ENCODE measurements at regions not wholly inside any gene's neighbourhood (a gene's known extent, or its start where the extent isn't known, plus 50 kb on each side); places are given as distances from the start of the nearest gene placed in this dataset.

GRCh38 chr18:47602273-47602897 lies 328.1 kb downstream of the SMAD2 start:
- no peaks in the 10 kb centered on the region for H3K36me3 Mint-ChIP-seq
- Histone ChIP-seq H3K9me3 (replicated peaks in 1 of 2; ENCODE audit: control insufficient read depth in 1 of 2, insufficient read depth in 1 of 2, low read length in 2 of 2) (peaks cover 0 to 7% of the 10 kb centered on the region in 2 donors), H3K27me3 (ENCODE audit: control insufficient read depth in 2 of 2, insufficient read depth in 2 of 2, low read length in 2 of 2) (no peaks in the 10 kb centered on the region), H2AFZ (ENCODE audit: insufficient read depth, low read depth, low read length, poor library complexity, severe bottlenecking) (no peak overlapping the region), H3K4me3 (replicated peaks in 1 of 3; ENCODE audit: low read depth in 2 of 3, low read length in 3 of 3) (no peak overlapping the region), H4K20me1 (ENCODE audit: insufficient read depth, low read length) (no peaks in the 10 kb centered on the region), H3K9ac (ENCODE audit: insufficient read depth, low read length, poor library complexity, severe bottlenecking) (no peak overlapping the region), H3K4me1 (ENCODE audit: control insufficient read depth in 1 of 2, insufficient read depth in 2 of 2, low read length in 2 of 2) (no peaks in the 10 kb centered on the region), H3K79me2 (ENCODE audit: insufficient read depth, low read length) (no peaks in the 10 kb centered on the region), H3K36me3 (replicated peaks in 1 of 2; ENCODE audit: control insufficient read depth in 1 of 2, insufficient read depth in 2 of 2, low read length in 2 of 2) (no peaks in the 10 kb centered on the region), H3K27ac (ENCODE audit: low read depth in 1 of 2, low read length in 2 of 2) (no peak overlapping the region), H3K4me2 (replicated peaks; ENCODE audit: extremely low read depth, low read length, poor library complexity, severe bottlenecking) (no peak overlapping the region)
- WGBS (ENCODE audit: insufficient coverage) = 90% methylated on average over 9 of the region's 11 CpGs
- no peak for TF ChIP-seq CTCF (IDR thresholded peaks at IDR 0.05)
- no peak overlapping the region for H3K27ac Mint-ChIP-seq
- H3K4me1 Mint-ChIP-seq = no peaks in the 10 kb centered on the region
- H3K9me3 Mint-ChIP-seq = peaks cover 0 to 2% (median 0%) of the 10 kb centered on the region in 7 donors
- no peak overlapping the region for H3K4me3 Mint-ChIP-seq
- DNase-seq = no peak
- intact Hi-C loops (cut with micrococcal nuclease) = no loop called here
- H3K27me3 Mint-ChIP-seq (ENCODE audit: low read depth in 3 of 3) = peaks cover 2 to 5% (median 4%) of the 10 kb centered on the region in 3 donors

GRCh38 chr18:47601581-47602272 lies 328.7 kb downstream of the SMAD2 start:
- H3K4me3 Mint-ChIP-seq = no peak overlapping the region
- WGBS (ENCODE audit: insufficient coverage) = 64% methylated on average over 5 of the region's 13 CpGs
- peak overlapping the region in 1 of 7 donors; percentile 28 for H3K27ac Mint-ChIP-seq

More at GRCh38 chr18:47601581-47602272, 328.7 kb downstream of the SMAD2 start:
- H2AFZ ChIP-seq (ENCODE audit: insufficient read depth, low read depth, low read length, poor library complexity, severe bottlenecking) = no peak overlapping the region
- no peaks in the 10 kb centered on the region for H3K4me1 ChIP-seq (ENCODE audit: control insufficient read depth in 1 of 2, insufficient read depth in 2 of 2, low read length in 2 of 2)
- Mint-ChIP-seq H3K4me1 (no peaks in the 10 kb centered on the region), H3K9me3 (peaks cover 0 to 2% (median 0%) of the 10 kb centered on the region in 7 donors), H3K36me3 (no peaks in the 10 kb centered on the region), H3K27me3 (ENCODE audit: low read depth in 3 of 3) (peaks cover 2 to 5% (median 4%) of the 10 kb centered on the region in 3 donors)
- H3K27ac ChIP-seq (ENCODE audit: low read depth in 1 of 2, low read length in 2 of 2) = no peak overlapping the region
- H3K36me3 ChIP-seq (replicated peaks in 1 of 2; ENCODE audit: control insufficient read depth in 1 of 2, insufficient read depth in 2 of 2, low read length in 2 of 2) = no peaks in the 10 kb centered on the region
- no peak for TF ChIP-seq CTCF (IDR thresholded peaks at IDR 0.05)
- no peaks in the 10 kb centered on the region for H3K27me3 ChIP-seq (ENCODE audit: control insufficient read depth in 2 of 2, insufficient read depth in 2 of 2, low read length in 2 of 2)
- H3K4me3 ChIP-seq (replicated peaks in 1 of 3; ENCODE audit: low read depth in 2 of 3, low read length in 3 of 3) = no peak overlapping the region
- intact Hi-C loops (cut with micrococcal nuclease) = no loop called here
- DNase-seq = no peak
- peaks cover 0 to 7% of the 10 kb centered on the region in 2 donors for H3K9me3 ChIP-seq (replicated peaks in 1 of 2; ENCODE audit: control insufficient read depth in 1 of 2, insufficient read depth in 1 of 2, low read length in 2 of 2)
- H3K4me2 ChIP-seq (replicated peaks; ENCODE audit: extremely low read depth, low read length, poor library complexity, severe bottlenecking) = no peak overlapping the region
- no peaks in the 10 kb centered on the region for H4K20me1 ChIP-seq (ENCODE audit: insufficient read depth, low read length)
- H3K9ac ChIP-seq (ENCODE audit: insufficient read depth, low read length, poor library complexity, severe bottlenecking) = no peak overlapping the region
- no peaks in the 10 kb centered on the region for H3K79me2 ChIP-seq (ENCODE audit: insufficient read depth, low read length)
